PC-9 (cell line): ENCODE measurements at regions not wholly inside any gene's neighbourhood (a gene's known extent, or its start where the extent isn't known, plus 50 kb on each side); places are given as distances from the start of the nearest gene placed in this dataset.
A peak's percentile ranks its signal among the peaks of the same experiment; 100 is the strongest.

Source experiments
- CTCF ChIP-seq: fragments of 200-600 bp; sonication (generic); conservative IDR thresholded peaks from 2 replicates; pipeline ENCODE4 v1.6.1; 2017; ENCODE audit warnings: mixed run types, antibody characterized with exemption, mild to moderate bottlenecking, moderate library complexity
- EZH2 ChIP-seq: fragments of 200-600 bp; sonication (generic); IDR thresholded peaks from 2 replicates; pipeline ENCODE4 v1.8.0; 2017; ENCODE audit warnings: antibody characterized with exemption, low read depth

GRCh38 chr1:88552226-88552625, 131.8 kb upstream of the PKN2 start:
- TF ChIP-seq CTCF (0 out of 2 replicates have a peak, but pooled peaks have one; percentile 25), EZH2 (no peak)
